ENCODE measurements at regions not wholly inside any gene's neighbourhood (a gene's known extent, or its start where the extent isn't known, plus 50 kb on each side); places are given as distances from the start of the nearest gene placed in this dataset.

DNA sequence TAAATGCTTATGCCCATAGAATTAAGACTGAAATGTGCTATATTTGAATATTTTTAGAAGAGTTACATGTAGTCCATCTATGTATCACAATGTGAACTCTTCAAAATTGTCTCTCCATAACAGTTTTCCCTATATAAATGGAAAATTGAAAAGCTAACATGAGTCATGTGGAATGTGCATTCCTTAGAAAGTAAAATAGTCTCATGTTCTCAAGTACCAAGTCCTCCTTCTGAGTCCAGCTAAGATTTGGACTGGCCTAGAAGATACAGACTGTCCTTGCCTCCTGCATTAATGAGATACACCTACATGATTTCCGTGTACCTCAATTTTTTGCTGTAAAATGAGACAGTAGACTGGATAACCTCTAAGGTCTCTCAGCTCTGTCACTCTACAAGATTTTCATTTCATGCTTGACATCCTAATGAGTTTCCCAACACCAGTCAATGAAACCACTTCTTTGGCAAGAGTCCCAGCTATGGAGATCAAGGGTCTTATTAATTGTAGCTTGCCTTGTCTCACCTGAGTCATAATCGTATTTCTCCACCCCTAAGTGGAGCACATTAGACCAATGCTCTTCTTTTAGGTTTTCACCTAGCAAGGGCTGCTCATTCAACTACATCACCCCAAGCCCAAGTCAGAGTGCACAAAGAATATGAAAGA is 350.6 kb upstream of the IL12A start:
- TF ChIP-seq, protein P1, sequence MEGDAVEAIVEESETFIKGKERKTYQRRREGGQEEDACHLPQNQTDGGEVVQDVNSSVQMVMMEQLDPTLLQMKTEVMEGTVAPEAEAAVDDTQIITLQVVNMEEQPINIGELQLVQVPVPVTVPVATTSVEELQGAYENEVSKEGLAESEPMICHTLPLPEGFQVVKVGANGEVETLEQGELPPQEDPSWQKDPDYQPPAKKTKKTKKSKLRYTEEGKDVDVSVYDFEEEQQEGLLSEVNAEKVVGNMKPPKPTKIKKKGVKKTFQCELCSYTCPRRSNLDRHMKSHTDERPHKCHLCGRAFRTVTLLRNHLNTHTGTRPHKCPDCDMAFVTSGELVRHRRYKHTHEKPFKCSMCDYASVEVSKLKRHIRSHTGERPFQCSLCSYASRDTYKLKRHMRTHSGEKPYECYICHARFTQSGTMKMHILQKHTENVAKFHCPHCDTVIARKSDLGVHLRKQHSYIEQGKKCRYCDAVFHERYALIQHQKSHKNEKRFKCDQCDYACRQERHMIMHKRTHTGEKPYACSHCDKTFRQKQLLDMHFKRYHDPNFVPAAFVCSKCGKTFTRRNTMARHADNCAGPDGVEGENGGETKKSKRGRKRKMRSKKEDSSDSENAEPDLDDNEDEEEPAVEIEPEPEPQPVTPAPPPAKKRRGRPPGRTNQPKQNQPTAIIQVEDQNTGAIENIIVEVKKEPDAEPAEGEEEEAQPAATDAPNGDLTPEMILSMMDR (IDR thresholded peaks at IDR 0.05; ENCODE audit: poor library complexity, severe bottlenecking), result no peak
- TF ChIP-seq EP300 (conservative IDR thresholded peaks at IDR 0.05; ENCODE audit: poor library complexity, severe bottlenecking) (no peak), SMC3 (conservative IDR thresholded peaks at IDR 0.05; ENCODE audit: poor library complexity) (no peak), RAD21 (conservative IDR thresholded peaks at IDR 0.05) (no peak), POLR2AphosphoS5 (IDR thresholded peaks at IDR 0.05) (no peak), EZH2 (IDR thresholded peaks at IDR 0.05; ENCODE audit: borderline replicate concordance, insufficient read depth, low read length, poor library complexity, severe bottlenecking) (no peak), TAF1 (IDR thresholded peaks at IDR 0.05; ENCODE audit: low read depth) (no peak), MXI1 (conservative IDR thresholded peaks at IDR 0.05; ENCODE audit: poor library complexity, severe bottlenecking) (no peak)
- TF ChIP-seq, protein P2, sequence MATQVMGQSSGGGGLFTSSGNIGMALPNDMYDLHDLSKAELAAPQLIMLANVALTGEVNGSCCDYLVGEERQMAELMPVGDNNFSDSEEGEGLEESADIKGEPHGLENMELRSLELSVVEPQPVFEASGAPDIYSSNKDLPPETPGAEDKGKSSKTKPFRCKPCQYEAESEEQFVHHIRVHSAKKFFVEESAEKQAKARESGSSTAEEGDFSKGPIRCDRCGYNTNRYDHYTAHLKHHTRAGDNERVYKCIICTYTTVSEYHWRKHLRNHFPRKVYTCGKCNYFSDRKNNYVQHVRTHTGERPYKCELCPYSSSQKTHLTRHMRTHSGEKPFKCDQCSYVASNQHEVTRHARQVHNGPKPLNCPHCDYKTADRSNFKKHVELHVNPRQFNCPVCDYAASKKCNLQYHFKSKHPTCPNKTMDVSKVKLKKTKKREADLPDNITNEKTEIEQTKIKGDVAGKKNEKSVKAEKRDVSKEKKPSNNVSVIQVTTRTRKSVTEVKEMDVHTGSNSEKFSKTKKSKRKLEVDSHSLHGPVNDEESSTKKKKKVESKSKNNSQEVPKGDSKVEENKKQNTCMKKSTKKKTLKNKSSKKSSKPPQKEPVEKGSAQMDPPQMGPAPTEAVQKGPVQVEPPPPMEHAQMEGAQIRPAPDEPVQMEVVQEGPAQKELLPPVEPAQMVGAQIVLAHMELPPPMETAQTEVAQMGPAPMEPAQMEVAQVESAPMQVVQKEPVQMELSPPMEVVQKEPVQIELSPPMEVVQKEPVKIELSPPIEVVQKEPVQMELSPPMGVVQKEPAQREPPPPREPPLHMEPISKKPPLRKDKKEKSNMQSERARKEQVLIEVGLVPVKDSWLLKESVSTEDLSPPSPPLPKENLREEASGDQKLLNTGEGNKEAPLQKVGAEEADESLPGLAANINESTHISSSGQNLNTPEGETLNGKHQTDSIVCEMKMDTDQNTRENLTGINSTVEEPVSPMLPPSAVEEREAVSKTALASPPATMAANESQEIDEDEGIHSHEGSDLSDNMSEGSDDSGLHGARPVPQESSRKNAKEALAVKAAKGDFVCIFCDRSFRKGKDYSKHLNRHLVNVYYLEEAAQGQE (IDR thresholded peaks at IDR 0.05; ENCODE audit: borderline replicate concordance), result no peak

Measured in neural cell (in vitro differentiated cells).